Choroid plexus epithelial cell (primary cell): ENCODE measurements at regions not wholly inside any gene's neighbourhood (a gene's known extent, or its start where the extent isn't known, plus 50 kb on each side); places are given as distances from the start of the nearest gene placed in this dataset.

Experiments used
- DNase-seq: peaks from one replicate; pipeline ENCODE4 v3.0.0-alpha.2; 2010; ENCODE audit warnings: low read depth
- H3K4me3 ChIP-seq: 2 replicates; pipeline ENCODE4 v1.5.1; 2011; ENCODE audit warnings: low read depth, mild to moderate bottlenecking, control low read depth, low read length, moderate library complexity
- CTCF ChIP-seq: conservative IDR thresholded peaks from 2 replicates; pipeline ENCODE4 v1.5.1; 2011; ENCODE audit warnings: low read depth, mild to moderate bottlenecking, control low read depth, inconsistent platforms, low read length, moderate library complexity

- no peak for TF ChIP-seq CTCF
- DNase-seq: no peak
- no peak overlapping the region for H3K4me3 ChIP-seq
Measured at GRCh38 chr12:127143020-127143419, 1124.0 kb upstream of the TMEM132C start.

- H3K4me3 ChIP-seq: no peak overlapping the region
- DNase-seq: no peak
- TF ChIP-seq CTCF: no peak
Measured at GRCh38 chr12:127144770-127145169, 1122.2 kb upstream of the TMEM132C start.

- peak overlapping the region; percentile 67 for H3K4me3 ChIP-seq
- no peak for TF ChIP-seq CTCF
- no peak for DNase-seq
Measured at GRCh38 chr12:127145241-127145928, 1121.6 kb upstream of the TMEM132C start.

- DNase-seq: peak; percentile 69
- TF ChIP-seq CTCF: no peak
- H3K4me3 ChIP-seq: peak overlapping the region; percentile 67
Measured at GRCh38 chr12:127145929-127146789, 1120.8 kb upstream of the TMEM132C start.

GRCh38 chr12:127146991-127147718 lies 1119.8 kb upstream of the TMEM132C start:
- H3K4me3 ChIP-seq: no peak overlapping the region
- no peak for DNase-seq
- TF ChIP-seq CTCF: no peak

- no peak for TF ChIP-seq CTCF
Measured at GRCh38 chr12:127147724-127148123, 1119.2 kb upstream of the TMEM132C start.

More at GRCh38 chr12:127147724-127148123, 1119.2 kb upstream of the TMEM132C start:
- no peak overlapping the region for H3K4me3 ChIP-seq
- DNase-seq: no peak
